Fibroblast of mammary gland (primary cell): ENCODE measurements at regions not wholly inside any gene's neighbourhood (a gene's known extent, or its start where the extent isn't known, plus 50 kb on each side); places are given as distances from the start of the nearest gene placed in this dataset.

Experiments
- DNase-seq: peaks from one replicate; pipeline ENCODE4 v3.0.0-alpha.2; 2010; ENCODE audit warnings: low read depth
- H3K4me3 ChIP-seq: 2 replicates; pipeline ENCODE4 v1.5.1; 2011; ENCODE audit warnings: low read depth, mild to moderate bottlenecking, low read length, moderate library complexity; ENCODE audit not compliant: control insufficient read depth
- TF ChIP-seq, protein P1 (sequence below): conservative IDR thresholded peaks from 2 replicates; pipeline ENCODE4 v1.5.1; 2011; ENCODE audit warnings: low read depth, low read length, inconsistent platforms; ENCODE audit not compliant: control insufficient read depth, insufficient read depth

DNA sequence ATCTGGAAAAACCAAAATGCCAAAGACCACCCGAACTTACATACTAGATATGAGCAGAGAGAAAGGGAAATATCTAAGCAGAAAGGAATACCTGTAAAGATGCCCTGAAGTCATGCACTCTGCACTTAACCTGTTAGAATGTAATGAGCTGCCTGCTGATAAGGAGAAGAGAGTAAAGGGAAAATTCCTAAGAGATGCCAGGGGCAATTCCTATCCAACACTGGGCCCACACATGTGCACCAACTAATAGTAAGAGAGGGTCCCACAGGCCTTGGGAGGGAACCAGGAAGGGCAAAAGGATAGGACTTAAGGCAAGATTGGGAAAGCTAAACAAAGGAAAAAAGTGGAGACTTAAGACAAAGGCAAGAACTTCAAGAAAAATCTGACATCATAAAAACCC lies 189.5 kb downstream of the NSUN3 start:
- DNase-seq, result no peak
- TF ChIP-seq, protein P1, sequence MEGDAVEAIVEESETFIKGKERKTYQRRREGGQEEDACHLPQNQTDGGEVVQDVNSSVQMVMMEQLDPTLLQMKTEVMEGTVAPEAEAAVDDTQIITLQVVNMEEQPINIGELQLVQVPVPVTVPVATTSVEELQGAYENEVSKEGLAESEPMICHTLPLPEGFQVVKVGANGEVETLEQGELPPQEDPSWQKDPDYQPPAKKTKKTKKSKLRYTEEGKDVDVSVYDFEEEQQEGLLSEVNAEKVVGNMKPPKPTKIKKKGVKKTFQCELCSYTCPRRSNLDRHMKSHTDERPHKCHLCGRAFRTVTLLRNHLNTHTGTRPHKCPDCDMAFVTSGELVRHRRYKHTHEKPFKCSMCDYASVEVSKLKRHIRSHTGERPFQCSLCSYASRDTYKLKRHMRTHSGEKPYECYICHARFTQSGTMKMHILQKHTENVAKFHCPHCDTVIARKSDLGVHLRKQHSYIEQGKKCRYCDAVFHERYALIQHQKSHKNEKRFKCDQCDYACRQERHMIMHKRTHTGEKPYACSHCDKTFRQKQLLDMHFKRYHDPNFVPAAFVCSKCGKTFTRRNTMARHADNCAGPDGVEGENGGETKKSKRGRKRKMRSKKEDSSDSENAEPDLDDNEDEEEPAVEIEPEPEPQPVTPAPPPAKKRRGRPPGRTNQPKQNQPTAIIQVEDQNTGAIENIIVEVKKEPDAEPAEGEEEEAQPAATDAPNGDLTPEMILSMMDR, result no peak
- no peak overlapping the region for H3K4me3 ChIP-seq

DNA sequence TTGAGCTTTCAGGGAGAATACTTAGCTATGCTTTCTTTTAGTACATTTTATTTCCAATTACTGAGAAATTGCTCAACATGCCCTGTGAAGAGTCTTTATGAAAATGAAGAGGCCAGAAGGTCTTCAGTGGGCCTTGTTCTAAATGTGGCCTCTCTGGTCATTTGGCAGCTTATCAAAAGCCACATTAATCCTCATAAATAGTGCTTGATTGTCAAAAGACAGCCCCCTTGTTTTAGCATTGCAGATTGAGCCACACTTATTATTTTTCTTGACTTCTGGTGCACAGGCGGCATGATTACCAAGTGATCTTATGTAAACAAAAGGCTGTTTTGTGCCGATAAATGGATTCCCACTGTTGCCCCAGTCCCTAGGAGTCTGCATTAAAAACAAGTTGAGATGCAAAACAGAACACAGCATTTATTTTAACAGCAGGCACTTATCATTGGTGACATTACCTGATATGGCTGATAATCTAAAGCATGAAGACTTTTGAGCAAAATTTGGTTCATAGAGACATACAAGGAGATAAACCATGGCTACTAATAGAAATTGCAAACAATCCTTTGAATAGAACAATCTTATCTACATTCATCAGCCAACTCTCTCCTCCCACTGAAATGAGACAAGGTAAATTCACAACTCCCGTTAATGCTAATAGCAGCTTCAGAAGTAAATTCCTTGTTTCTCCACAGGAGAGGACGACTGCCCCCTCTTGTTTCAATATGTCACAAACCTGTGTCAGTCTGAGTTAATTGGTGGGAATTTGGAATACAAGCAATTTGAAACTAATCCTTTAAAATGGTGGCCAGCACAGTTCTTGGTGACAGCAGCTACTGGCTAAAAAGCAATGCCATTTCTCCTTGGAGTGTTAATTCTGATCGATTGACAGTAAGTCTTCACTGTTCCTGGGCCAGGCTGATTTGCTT lies 194.3 kb downstream of the NSUN3 start:
- TF ChIP-seq, protein P1, result no peak
- no peak overlapping the region for H3K4me3 ChIP-seq
- DNase-seq, result no peak

DNA sequence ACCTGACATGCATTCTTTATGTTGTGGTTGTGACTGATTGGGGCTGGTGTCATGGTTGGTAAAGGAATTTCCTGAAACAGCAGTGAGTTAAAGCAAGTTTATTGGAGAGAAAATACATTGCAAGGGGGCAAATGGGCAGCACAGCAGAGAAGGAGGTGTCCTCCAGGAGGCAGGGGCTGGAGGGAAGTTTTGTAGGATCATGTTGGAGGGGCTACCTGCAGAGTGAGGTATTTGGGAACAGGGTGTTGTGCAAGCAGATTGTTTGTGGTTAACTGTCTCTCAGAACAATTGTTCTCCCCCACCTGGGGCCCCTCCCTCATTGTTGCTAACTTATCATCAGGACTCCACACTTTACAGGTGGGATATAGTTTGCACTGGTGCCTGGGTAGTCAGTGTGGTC lies 196.0 kb downstream of the NSUN3 start:
- TF ChIP-seq, protein P1, result no peak
- H3K4me3 ChIP-seq, result no peak overlapping the region

DNA sequence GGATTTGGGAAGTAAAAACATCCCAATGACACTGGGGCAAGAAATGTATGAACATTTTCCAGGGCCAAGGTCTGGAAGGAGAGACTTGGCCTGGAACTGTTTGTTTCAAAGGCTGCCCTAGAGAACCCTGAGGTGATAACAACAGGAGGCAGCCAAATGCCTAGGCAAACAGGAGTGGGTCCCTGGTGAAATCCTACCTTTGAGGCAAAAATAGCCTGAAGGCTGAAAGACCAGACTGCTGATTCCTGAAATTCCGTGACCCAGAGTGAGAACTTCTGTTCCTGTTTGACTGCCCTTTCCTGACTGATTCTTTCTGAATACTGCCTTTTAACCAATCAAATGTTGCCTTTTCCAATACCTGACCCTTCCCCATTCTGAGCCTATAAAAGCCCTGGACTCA lies 196.4 kb downstream of the NSUN3 start:
- TF ChIP-seq, protein P1, result no peak
- no peak for DNase-seq
- no peak overlapping the region for H3K4me3 ChIP-seq

More for the DNA sequence above, 196.0 kb downstream of the NSUN3 start:
- no peak for DNase-seq

DNA sequence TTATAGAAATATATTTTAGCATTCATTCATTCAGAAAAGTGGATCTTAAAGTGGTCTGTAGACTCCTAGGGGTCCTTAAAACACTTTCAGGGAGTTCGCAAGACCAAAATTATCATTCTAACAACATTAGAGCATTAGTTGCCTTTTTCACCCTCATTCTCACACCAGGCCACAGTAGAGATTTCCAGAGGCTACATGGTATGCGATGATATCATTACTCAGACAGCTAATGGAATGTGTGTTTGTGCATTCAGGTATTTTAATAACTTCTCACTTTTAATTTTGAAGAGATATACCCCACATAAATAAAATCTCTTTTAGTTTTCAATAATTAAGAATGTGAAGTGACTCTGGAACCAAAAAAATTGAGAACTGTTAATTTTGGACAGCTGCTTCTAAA lies 206.9 kb downstream of the NSUN3 start:
- TF ChIP-seq, protein P1, result no peak
- no peak overlapping the region for H3K4me3 ChIP-seq
- no peak for DNase-seq

DNA sequence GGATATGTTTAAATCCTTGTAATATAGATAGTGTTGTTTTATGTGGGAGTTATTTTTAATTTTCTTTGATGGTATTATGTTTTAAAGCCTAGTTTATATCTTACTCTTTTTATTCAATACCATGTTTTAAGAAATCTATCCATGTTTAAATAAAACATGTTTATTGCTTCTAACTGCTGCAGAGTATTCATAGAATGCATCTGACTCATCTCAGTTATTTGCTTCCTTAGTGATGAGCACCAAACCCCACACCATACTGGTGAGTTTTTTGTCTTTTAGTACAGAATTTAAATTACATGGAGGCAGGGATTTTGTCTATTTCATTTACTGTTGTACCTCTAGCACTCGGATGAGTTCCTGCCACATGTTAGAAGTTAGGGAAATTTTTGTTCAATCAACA lies 209.2 kb downstream of the NSUN3 start:
- H3K4me3 ChIP-seq, result no peak overlapping the region
- TF ChIP-seq, protein P1, result no peak
- no peak for DNase-seq

DNA sequence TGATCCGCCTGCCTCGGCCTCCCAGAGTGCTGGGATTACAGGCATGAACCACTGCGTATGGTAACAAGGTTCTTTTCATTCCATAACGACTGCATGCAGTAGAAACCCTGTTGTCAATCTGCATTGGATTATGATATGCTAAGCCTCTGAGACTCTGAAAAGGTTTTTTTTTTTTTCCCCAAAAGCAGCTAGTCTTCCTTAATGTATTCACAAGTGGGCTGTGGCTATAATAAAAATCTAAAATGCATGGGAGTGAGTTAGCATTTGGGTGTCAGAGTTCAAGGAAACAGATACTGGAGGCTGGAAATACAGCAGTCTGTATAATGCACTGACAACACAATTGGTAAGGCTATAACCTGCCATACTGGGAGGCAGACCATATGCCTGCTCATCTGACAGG lies 218.1 kb downstream of the NSUN3 start:
- no peak overlapping the region for H3K4me3 ChIP-seq
- DNase-seq, result no peak
- TF ChIP-seq, protein P1, result no peak
